Fibroblast of lung (primary cell): ENCODE measurements at regions not wholly inside any gene's neighbourhood (a gene's known extent, or its start where the extent isn't known, plus 50 kb on each side); places are given as distances from the start of the nearest gene placed in this dataset.

Source experiments
- EZH2 ChIP-seq: IDR thresholded peaks from 2 replicates; pipeline ENCODE4 v1.5.1; 2012; ENCODE audit warnings: low read length, control low read depth, mild to moderate bottlenecking; ENCODE audit errors: missing control alignments
- TF ChIP-seq, protein P1 (sequence below), 2 donors: IDR thresholded peaks in 1 of 2; conservative IDR thresholded peaks in 1 of 2; 1 replicate in 1 of 2; 2 replicates in 1 of 2; pipeline ENCODE4 v1.5.1; 2011 to 2012; ENCODE audit warnings: low read length in 2 of 2, control low read depth in 1 of 2, inconsistent platforms in 1 of 2, low read depth in 1 of 2, mild to moderate bottlenecking in 1 of 2

DNA sequence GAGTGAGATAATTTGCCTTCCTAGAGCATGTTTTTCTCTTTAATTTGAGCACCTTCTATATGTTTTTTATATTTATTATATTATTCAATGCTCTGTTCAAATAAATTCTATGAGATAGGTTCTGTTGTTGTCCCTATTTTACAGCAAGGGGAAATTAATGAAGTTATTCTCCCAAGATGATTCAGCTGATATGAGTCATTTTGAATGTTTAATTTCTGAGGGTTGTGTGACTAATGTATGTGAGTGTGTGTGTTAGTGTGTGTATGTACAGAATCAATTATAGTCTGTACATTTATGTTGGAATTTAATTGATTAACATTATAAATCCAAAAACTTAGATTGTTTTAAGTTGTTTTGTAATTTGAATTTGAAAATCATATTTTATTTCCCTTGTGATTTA, 1536.7 kb upstream of the B3GALT2 start:
- TF ChIP-seq, protein P1, sequence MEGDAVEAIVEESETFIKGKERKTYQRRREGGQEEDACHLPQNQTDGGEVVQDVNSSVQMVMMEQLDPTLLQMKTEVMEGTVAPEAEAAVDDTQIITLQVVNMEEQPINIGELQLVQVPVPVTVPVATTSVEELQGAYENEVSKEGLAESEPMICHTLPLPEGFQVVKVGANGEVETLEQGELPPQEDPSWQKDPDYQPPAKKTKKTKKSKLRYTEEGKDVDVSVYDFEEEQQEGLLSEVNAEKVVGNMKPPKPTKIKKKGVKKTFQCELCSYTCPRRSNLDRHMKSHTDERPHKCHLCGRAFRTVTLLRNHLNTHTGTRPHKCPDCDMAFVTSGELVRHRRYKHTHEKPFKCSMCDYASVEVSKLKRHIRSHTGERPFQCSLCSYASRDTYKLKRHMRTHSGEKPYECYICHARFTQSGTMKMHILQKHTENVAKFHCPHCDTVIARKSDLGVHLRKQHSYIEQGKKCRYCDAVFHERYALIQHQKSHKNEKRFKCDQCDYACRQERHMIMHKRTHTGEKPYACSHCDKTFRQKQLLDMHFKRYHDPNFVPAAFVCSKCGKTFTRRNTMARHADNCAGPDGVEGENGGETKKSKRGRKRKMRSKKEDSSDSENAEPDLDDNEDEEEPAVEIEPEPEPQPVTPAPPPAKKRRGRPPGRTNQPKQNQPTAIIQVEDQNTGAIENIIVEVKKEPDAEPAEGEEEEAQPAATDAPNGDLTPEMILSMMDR (conservative IDR thresholded peaks at IDR 0.05 in 1 of 2, IDR thresholded peaks at IDR 0.05 in 1 of 2; ENCODE audit: low read depth in 1 of 2, low read length in 2 of 2), result no peak
- no peak for TF ChIP-seq EZH2
